ENCODE measurements at regions not wholly inside any gene's neighbourhood (a gene's known extent, or its start where the extent isn't known, plus 50 kb on each side); places are given as distances from the start of the nearest gene placed in this dataset.

GRCh38 chr4:19544446-19545125 is 707.1 kb upstream of the SLIT2 start:
- Histone ChIP-seq H3K27me3 (replicated peaks in 1 of 2; ENCODE audit: control insufficient read depth in 2 of 2, insufficient read depth in 2 of 2, low read length in 1 of 2) (no peaks in the 10 kb centered on the region), H3K9me3 (replicated peaks; ENCODE audit: control insufficient read depth, insufficient read depth, low read length) (no peaks in the 10 kb centered on the region), H3K4me3 (no peak overlapping the region), H3K4me2 (ENCODE audit: control insufficient read depth, insufficient read depth) (no peak overlapping the region), H3K27ac (ENCODE audit: control insufficient read depth, insufficient read depth) (no peak overlapping the region), H2AFZ (ENCODE audit: control insufficient read depth, low read depth, low read length) (no peak overlapping the region), H3K79me2 (ENCODE audit: control insufficient read depth, insufficient read depth, low read length) (no peaks in the 10 kb centered on the region), H3K36me3 (ENCODE audit: control insufficient read depth in 2 of 2, insufficient read depth in 2 of 2, low read length in 1 of 2) (no peaks in the 10 kb centered on the region), H3K9ac (ENCODE audit: control insufficient read depth, insufficient read depth, low read length) (no peak overlapping the region), H4K20me1 (ENCODE audit: control insufficient read depth, insufficient read depth) (no peaks in the 10 kb centered on the region), H3K4me1 (ENCODE audit: control insufficient read depth, insufficient read depth, low read length) (no peaks in the 10 kb centered on the region)
- ChIA-PET SMC1A (ENCODE audit: uncharacterized antibody, unreplicated experiment) (no interaction called here), POLR2A (no interaction called here), RAD21 (ENCODE audit: unreplicated experiment) (no interaction called here), CTCF (no interaction called here)
- in situ Hi-C loops (cut with MboI) = no loop called here
- no TSS peak for BruUV-seq (replicated peaks)
- DNase-seq (ENCODE audit: low read depth, low spot score) (no peak), ATAC-seq (no peak), FAIRE-seq (no peak)
- intact Hi-C loops (cut with micrococcal nuclease; ENCODE audit: unreplicated experiment) = no loop called here
- 31% methylated on average over 4 of the region's 4 CpGs for WGBS (ENCODE audit: insufficient coverage, insufficient replicate concordance, low lambda C conversion rate, missing lambda C conversion rate)
- TF ChIP-seq BACH1 (IDR thresholded peaks at IDR 0.05; ENCODE audit: borderline replicate concordance) (no peak), FOXM1 (IDR thresholded peaks at IDR 0.05; ENCODE audit: low read depth, low read length) (no peak), FOXK2 (IDR thresholded peaks at IDR 0.05) (no peak), CHD4 (IDR thresholded peaks at IDR 0.05) (no peak), ASH2L (IDR thresholded peaks at IDR 0.05; ENCODE audit: borderline replicate concordance, low read depth) (no peak), CREM (IDR thresholded peaks at IDR 0.05; ENCODE audit: low read depth) (no peak), KLF5 (IDR thresholded peaks at IDR 0.05; ENCODE audit: partially characterized antibody) (no peak), SKIL (IDR thresholded peaks at IDR 0.05; ENCODE audit: low read depth, poor library complexity, severe bottlenecking) (no peak), NR2C2 (IDR thresholded peaks at IDR 0.05; ENCODE audit: borderline replicate concordance, control insufficient read depth, insufficient read length, low read depth) (no peak), MXI1 (IDR thresholded peaks at IDR 0.05; ENCODE audit: low read depth, low read length) (no peak)
- TF ChIP-seq, protein P1, sequence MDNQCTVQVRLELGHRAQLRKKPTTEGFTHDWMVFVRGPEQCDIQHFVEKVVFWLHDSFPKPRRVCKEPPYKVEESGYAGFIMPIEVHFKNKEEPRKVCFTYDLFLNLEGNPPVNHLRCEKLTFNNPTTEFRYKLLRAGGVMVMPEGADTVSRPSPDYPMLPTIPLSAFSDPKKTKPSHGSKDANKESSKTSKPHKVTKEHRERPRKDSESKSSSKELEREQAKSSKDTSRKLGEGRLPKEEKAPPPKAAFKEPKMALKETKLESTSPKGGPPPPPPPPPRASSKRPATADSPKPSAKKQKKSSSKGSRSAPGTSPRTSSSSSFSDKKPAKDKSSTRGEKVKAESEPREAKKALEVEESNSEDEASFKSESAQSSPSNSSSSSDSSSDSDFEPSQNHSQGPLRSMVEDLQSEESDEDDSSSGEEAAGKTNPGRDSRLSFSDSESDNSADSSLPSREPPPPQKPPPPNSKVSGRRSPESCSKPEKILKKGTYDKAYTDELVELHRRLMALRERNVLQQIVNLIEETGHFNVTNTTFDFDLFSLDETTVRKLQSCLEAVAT (IDR thresholded peaks at IDR 0.05) = no peak

Measured in GM12878 (cell line).